HEK293T (cell line): ENCODE measurements at regions not wholly inside any gene's neighbourhood (a gene's known extent, or its start where the extent isn't known, plus 50 kb on each side); places are given as distances from the start of the nearest gene placed in this dataset.

Experiments
- CTCF ChIA-PET: fragments of 350-600 bp; formaldehyde crosslinking; extraction: SDS; loops from one replicate; lab custom pipeline; 2021; ENCODE audit warnings: antibody characterized with exemption, inconsistent platforms; lab: Yijun Ruan, JAX
- POLR2A ChIA-PET: fragments of 350-600 bp; formaldehyde crosslinking; extraction: SDS; loops from one replicate; lab custom pipeline; 2020; ENCODE audit warnings: antibody characterized with exemption, inconsistent platforms; lab: Yijun Ruan, JAX
- DNase-seq: peaks from one replicate; pipeline ENCODE4 v3.0.0; 2012; ENCODE audit warnings: mixed read lengths; ENCODE audit errors: extremely low spot score
- ARNT ChIP-seq: fragments of 450-650 bp; IDR thresholded peaks from 2 replicates; pipeline ENCODE4 v1.6.1; 2017; ENCODE audit warnings: mild to moderate bottlenecking
- BHLHE40 ChIP-seq: fragments of 450-650 bp; IDR thresholded peaks from 2 replicates; pipeline ENCODE4 v1.6.1; 2016; ENCODE audit warnings: mild to moderate bottlenecking, moderate library complexity, borderline replicate concordance
- CTBP1 ChIP-seq: fragments of 450-650 bp; IDR thresholded peaks from 2 replicates; pipeline ENCODE4 v1.6.1; 2016; ENCODE audit warnings: borderline replicate concordance
- ELF4 ChIP-seq: fragments of 450-650 bp; IDR thresholded peaks from 2 replicates; pipeline ENCODE4 v1.6.1; 2017; ENCODE audit warnings: antibody characterized with exemption
- FOXA1 ChIP-seq: fragments of 450-650 bp; IDR thresholded peaks from 2 replicates; pipeline ENCODE4 v1.6.1; 2016; ENCODE audit warnings: mild to moderate bottlenecking
- FOXK2 ChIP-seq: fragments of 450-650 bp; IDR thresholded peaks from 2 replicates; pipeline ENCODE4 v1.6.1; 2016; ENCODE audit warnings: mild to moderate bottlenecking
- FOXM1 ChIP-seq: fragments of 450-650 bp; IDR thresholded peaks from 2 replicates; pipeline ENCODE4 v1.6.1; 2017; ENCODE audit warnings: mild to moderate bottlenecking, borderline replicate concordance
- HDGF ChIP-seq: fragments of 450-650 bp; IDR thresholded peaks from 2 replicates; pipeline ENCODE4 v1.6.1; 2017; ENCODE audit warnings: antibody characterized with exemption, borderline replicate concordance
- L3MBTL2 ChIP-seq: fragments of 450-650 bp; conservative IDR thresholded peaks from 2 replicates; pipeline ENCODE4 v1.6.1; 2016; ENCODE audit warnings: mild to moderate bottlenecking
- LEF1 ChIP-seq: fragments of 450-650 bp; IDR thresholded peaks from 2 replicates; pipeline ENCODE4 v1.6.1; 2017; ENCODE audit warnings: mild to moderate bottlenecking, borderline replicate concordance
- NFRKB ChIP-seq: fragments of 450-650 bp; IDR thresholded peaks from 2 replicates; pipeline ENCODE4 v1.6.1; 2016; ENCODE audit warnings: mild to moderate bottlenecking, moderate library complexity
- PKNOX1 ChIP-seq: fragments of 450-650 bp; IDR thresholded peaks from 2 replicates; pipeline ENCODE4 v1.6.1; 2016
- SP1 ChIP-seq: fragments of 450-650 bp; IDR thresholded peaks from 2 replicates; pipeline ENCODE4 v1.6.1; 2017
- SUZ12 ChIP-seq: fragments of 450-650 bp; IDR thresholded peaks from 2 replicates; pipeline ENCODE4 v1.6.1; 2016; ENCODE audit warnings: mild to moderate bottlenecking
- TARDBP ChIP-seq: fragments of 450-650 bp; IDR thresholded peaks from 2 replicates; pipeline ENCODE4 v1.6.1; 2016
- ZNF384 ChIP-seq: fragments of 450-650 bp; IDR thresholded peaks from 2 replicates; pipeline ENCODE4 v1.6.1; 2016

DNA sequence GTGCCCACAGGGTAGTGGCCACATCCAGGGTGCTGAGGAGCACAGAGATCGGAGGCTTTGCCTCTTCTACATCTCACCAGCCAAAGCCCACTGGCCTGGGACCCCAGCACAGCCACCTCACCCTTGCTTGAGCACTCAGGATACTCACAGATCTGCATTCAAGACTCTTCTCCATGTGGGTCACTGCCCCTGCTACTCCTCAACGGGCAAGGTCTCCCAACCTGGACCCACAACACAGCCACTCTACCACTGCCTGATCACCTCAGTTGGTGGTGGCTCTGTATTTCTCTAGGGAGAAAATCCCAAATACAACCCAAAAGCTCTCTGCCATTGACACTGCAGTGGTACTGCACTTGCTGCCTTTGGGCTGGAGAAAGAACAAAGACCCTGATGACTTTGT, 190.3 kb upstream of the KLHL4 start:
- DNase-seq = no peak
- TF ChIP-seq BHLHE40 = no peak
- ChIA-PET CTCF (interaction anchor here (0.6 kb wide), 1 partner anchor 401 kb away, joined by 3 read pairs; no protein-coding TSS in a partner anchor), POLR2A (no interaction called here)

- TF ChIP-seq NFRKB (no peak), FOXK2 (no peak), LEF1 (no peak), ARNT (no peak), HDGF (no peak), CTBP1 (no peak), SP1 (no peak), BHLHE40 (no peak), L3MBTL2 (no peak), SUZ12 (no peak), PKNOX1 (no peak), FOXM1 (no peak), ELF4 (no peak), FOXA1 (no peak)
- CTCF ChIA-PET = no interaction called here
- POLR2A ChIA-PET = no interaction called here
- no peak for DNase-seq
Measured at GRCh38 chrX:87337267-87337666, 180.3 kb upstream of the KLHL4 start.

- CTCF ChIA-PET = no interaction called here
- POLR2A ChIA-PET = no interaction called here
- no peak for TF ChIP-seq NFRKB
- DNase-seq = no peak
Measured at GRCh38 chrX:87338510-87338909, 179.1 kb upstream of the KLHL4 start.

DNA sequence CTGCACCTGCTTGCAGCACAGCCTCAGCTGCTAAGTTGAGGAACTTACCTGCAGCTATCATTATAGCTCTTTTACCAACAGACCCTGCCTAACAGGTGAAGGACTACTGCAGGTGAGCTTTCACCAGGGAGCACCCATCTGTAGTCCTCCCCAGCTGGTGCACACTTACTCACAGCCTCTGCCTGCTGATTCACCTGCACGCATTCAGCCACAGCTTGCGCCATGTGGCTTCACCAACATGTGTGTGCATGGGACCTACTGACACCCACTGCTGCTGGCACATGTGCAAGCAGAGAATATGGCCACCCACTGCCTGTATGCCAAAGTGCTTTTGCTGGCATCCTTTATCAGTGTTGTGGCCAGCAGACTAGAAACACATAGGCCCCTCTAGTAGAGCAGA, 146.7 kb upstream of the KLHL4 start:
- CTCF ChIA-PET = no interaction called here

GRCh38 chrX:87374324-87374723, 143.3 kb upstream of the KLHL4 start:
- no peak for TF ChIP-seq ELF4
- no peak for TF ChIP-seq HDGF
- no peak for TF ChIP-seq FOXK2
- TF ChIP-seq SUZ12 = no peak
- no peak for TF ChIP-seq LEF1
- TF ChIP-seq ARNT = no peak
- TF ChIP-seq PKNOX1 = no peak
- no peak for TF ChIP-seq BHLHE40
- no peak for TF ChIP-seq CTBP1
- no peak for TF ChIP-seq L3MBTL2
- no peak for TF ChIP-seq TARDBP
- no peak for TF ChIP-seq SP1
- no peak for TF ChIP-seq ZNF384
- no peak for TF ChIP-seq NFRKB
- TF ChIP-seq FOXM1 = no peak
- CTCF ChIA-PET = no interaction called here
- POLR2A ChIA-PET = no interaction called here
- no peak for DNase-seq

More for the DNA sequence above, 146.7 kb upstream of the KLHL4 start:
- no peak for DNase-seq
- POLR2A ChIA-PET = no interaction called here
- TF ChIP-seq L3MBTL2 (no peak), BHLHE40 (no peak), FOXK2 (no peak), SUZ12 (no peak), SP1 (no peak), TARDBP (no peak), ELF4 (no peak), FOXM1 (no peak), FOXA1 (no peak), CTBP1 (no peak), ARNT (no peak), NFRKB (no peak), ZNF384 (no peak), LEF1 (no peak)

GRCh38 chrX:87376896-87377295, 140.7 kb upstream of the KLHL4 start:
- POLR2A ChIA-PET = no interaction called here
- TF ChIP-seq HDGF (no peak), TARDBP (no peak), ARNT (no peak)
- CTCF ChIA-PET = no interaction called here
- DNase-seq = no peak

- ChIA-PET CTCF (no interaction called here), POLR2A (no interaction called here)
- DNase-seq = no peak
- TF ChIP-seq HDGF = no peak
- no peak for TF ChIP-seq PKNOX1
- no peak for TF ChIP-seq L3MBTL2
- no peak for TF ChIP-seq FOXA1
- TF ChIP-seq FOXK2 = no peak
- no peak for TF ChIP-seq ARNT
- TF ChIP-seq ZNF384 = no peak
Measured at GRCh38 chrX:87388381-87388780, 129.2 kb upstream of the KLHL4 start.
